GM19023 (cell line): ENCODE measurements at regions not wholly inside any gene's neighbourhood (a gene's known extent, or its start where the extent isn't known, plus 50 kb on each side); places are given as distances from the start of the nearest gene placed in this dataset.

Experiments
- ATAC-seq: cut with Tn5 transposase; IDR thresholded peaks from one replicate; pipeline ENCODE4 v1.9.1; 2021; ENCODE audit warnings: mild to moderate bottlenecking, moderate library complexity; ENCODE audit not compliant: unreplicated experiment

DNA sequence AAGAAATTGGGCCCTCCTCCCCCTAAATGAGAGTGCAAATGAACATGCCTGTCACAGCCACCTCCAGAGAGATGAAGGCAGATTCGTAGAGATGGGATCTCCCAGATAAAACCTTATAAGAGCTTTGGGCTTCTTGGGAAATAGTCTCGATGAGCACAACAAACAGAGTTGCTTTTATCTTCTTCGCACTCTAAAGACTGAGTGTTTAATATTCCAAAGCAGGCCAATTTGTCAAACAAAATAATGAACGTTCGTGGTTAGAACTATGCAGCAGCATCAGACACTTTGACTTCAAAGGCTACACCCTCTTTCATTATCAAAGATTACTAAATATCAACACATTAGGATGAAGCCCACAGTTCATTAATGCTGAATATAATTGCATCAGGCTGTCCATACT lies 256.2 kb downstream of the SKIDA1 start:
- ATAC-seq, result no peak

DNA sequence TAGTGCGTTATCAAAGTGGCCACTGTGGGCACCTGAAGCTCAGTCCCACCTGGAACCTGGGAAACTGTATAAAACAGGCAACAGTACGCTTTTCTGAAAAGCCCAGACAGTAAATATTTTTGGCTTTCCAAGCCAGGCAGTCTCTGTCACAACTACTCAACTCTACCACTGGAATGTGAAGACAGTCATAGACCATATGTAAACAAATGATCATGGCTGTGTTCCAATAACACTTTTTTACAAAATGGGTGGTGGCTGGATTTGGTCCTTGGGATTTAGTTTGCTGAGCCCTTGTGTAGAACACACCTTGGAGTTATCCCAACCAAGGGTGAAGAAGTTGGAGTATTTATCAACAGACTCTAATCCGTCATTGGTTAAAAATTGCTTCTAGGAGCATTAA lies 259.9 kb downstream of the SKIDA1 start:
- ATAC-seq, result no peak

DNA sequence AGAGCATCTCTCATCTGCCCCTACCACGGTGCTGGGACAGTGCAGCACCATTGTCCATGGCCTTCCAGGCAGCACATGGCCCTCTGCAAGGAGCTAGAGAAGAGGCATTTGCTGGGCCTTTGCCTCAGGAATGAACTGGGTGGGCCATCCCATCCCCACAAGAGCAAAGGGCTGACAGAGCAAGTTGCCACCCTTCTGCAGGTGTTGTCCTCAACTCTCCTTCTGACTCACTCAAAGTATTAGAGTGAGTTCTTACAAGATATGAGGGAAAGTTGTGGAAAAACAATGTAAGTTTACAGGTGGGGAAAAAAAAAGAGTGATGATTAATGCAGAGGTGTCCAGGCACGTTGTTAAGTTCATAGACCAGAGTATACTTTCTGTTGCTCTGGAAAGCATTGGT lies 261.2 kb downstream of the SKIDA1 start:
- ATAC-seq, result no peak

DNA sequence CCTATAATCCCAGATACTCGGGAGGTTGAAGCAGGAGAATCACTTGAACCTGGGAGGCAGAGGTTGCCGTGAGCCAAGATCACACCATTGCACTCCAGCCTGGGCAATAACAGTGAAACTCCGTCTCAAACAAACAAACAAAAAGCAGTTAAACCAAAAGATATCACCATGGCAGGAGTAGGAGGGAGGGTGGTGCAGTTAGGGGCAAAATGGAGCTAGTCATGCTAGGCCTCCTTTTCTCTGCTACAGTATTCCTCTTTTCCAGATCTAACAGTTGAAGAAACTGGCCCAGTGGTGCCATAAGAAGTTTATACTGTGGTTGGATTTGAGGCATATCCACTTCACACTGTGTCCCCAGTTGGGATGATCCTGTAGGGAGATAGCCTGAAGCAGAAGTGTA lies 261.6 kb downstream of the SKIDA1 start:
- ATAC-seq, result no peak

DNA sequence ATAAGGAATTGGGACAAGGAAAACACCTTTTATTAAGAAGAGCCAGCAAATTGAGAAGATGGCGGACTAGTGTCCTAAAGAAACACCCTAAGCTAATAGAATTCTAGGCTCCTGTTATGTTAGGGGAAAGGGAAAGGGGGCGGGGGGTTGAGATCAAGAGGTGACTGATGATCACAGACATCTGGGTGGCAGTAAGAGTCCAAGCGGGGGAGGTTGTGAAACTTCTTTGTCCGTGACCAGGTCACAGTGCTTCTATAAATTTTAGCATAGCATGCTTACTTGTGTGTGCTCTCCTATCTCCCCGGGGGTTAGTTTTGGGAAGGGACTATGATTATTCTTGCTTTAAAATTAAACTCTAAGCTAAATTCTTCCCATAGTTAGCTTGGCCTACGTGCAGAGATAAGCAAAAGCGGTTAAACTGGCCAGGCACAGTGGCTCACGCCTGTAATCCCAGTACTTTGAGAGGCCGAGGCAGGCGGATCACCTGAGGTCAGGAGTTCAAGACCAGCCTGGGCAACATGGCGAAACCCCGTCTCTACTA lies 262.1 kb downstream of the SKIDA1 start:
- ATAC-seq, result no peak

DNA sequence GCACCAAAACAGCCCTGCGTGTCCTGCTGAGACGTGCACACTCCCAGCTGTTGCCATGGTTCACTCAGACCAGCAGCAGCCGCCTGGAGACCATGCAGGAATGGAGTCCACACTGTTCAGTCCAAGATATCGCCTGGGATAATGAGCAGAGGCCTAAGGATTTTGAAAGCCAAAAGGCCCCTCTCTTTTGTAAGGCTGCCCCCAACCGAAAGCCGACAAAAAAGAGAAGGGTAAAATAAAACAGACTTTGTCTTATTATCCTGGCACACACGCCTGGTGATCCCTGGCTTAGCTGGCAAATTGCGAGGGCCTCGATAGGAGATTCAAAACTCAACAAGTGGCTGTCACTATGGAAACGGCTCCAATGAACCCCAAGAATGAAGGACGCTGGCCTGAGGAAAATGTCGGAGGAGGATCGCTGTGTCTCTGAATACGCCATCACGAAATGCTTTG lies 263.6 kb downstream of the SKIDA1 start:
- ATAC-seq, result no peak

DNA sequence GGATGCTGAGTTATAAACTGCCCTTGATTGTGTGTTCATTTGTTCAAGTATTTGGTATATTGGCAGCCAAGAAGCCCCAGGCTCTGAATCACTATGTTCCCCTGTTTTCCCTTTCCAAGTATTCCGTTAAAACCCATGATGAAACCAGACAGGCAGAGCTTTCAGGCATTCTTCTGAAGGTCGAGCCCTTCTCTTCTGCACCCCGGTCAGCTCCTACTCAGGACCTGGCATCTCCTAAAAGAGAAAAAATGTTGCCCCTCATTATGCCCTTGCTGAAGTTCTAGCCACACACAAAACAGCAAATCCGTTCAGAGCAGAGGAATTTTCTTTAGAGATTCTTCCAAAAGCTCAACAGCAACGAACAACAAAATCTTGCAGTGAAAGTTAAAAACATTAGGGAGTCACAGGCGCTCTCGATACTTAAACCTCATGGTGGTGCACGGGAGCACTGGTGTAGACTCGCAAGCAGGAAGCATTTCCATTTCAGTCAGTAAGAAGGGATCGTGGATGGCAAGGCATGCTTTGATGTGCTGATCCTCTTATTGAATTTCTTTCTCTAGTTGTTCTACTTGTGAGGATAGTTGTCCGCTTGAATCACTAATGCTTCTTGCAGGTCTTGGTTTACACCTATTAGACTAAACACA lies 264.9 kb downstream of the SKIDA1 start:
- no peak for ATAC-seq

DNA sequence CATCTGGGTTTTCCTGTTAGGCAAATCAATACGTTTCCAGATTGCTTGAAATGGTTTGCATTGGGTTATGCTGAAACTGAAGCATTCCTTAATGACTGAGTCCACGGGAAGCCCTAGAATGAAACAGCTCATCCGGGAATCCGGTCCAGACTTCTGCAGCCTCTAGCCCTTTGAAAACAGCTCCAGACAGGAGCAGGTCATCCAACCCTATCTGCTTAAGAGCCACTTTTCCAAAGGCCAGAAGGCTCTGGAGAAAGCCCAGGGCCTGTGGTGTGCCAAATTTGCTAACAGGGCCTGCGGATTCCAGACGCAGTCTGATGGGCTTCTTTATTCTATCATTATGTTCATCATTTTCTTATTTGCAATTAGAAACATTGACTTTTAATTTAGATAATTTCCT lies 265.4 kb downstream of the SKIDA1 start:
- ATAC-seq, result no peak

DNA sequence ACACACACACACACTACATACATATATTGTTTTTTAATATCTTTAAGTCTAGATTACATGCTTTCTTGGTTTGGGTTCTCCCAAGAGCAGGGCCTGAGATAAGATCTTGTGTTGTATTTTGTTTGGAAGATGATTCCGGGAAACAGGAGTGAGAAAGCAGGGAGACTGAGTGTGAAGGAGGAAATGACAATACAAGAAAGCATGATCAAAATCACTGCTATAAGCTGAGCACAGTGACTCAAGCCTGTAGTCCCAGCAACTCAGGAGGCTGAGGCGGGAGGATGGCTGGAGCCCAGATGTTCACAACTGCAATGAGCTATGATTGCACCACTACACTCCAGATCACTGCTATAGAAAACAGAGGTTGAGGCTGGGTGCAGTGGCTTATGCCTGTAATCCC lies 267.6 kb downstream of the SKIDA1 start:
- no peak for ATAC-seq

DNA sequence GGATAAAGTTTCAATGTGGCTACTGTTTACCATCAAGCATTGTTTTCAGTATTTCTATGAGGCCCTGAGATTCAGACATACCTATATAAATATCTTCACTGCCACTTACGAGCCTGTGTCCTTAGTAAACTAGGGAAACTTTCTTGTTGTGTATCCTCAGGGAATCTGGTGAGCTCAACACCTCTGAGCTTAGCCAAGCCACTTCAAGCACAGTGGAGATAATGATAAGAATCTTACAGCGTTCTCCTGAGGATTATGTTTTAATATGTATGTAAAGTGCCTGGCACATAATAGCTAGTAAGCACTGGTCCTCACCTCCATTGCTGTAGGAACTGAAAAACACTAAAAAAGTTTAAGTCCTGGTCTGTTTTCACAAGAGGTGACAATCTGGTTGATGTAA lies 268.3 kb downstream of the SKIDA1 start:
- ATAC-seq, result no peak

DNA sequence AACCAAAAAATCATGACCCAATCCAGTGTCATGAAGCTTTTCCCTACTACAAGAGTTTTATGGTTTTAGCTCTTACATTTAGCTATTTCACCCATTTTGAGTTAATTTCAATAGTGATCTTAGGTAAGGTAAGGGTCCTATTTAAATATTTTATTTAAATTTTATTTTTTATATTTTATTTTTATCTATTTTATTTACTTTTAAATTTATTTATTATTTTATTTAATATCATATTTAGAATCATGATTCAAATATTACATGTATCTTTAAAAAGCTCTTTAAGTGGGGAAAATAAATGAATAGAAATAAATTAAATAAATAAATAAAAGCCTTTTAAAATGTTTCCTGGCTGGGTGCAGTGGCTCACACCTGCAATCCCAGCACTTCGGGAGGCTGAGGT lies 276.0 kb downstream of the SKIDA1 start:
- no peak for ATAC-seq

DNA sequence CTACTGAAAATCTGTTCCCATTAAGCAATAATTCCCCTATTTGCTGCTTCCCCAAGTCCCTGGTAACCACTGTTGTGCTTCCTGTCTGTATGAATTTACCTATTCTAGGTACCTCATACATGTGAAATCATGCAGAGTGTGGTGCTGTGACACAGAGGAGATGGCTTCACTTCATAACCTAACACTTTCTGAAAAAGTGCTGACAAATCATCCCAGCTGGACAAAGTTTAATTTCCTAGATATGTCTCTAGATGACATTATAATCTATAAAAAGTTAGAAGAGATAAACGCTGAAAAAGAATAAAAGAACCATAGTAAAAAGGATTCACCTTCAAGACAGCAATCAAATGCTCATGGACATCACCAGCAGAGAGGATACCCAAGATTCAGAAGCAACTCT lies 277.9 kb downstream of the SKIDA1 start:
- ATAC-seq, result no peak

DNA sequence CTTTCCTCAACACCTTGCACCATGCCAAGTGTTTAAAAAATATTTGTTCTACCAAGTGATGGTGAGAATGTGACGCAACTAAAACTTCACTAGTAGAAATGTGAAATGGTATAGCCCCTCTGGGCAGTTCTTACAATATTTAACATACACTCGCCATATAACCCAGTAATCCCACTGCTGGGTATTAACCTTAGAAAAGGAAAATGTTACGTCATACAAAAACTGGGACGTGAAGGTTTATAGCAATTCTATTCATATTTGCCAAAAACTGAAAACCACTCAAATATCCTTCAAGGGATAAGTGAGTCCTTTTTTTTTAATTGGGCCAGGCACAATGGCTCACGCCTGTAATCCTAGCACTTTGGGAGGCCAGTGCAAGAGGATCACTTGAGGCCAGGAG lies 279.3 kb downstream of the SKIDA1 start:
- no peak for ATAC-seq

DNA sequence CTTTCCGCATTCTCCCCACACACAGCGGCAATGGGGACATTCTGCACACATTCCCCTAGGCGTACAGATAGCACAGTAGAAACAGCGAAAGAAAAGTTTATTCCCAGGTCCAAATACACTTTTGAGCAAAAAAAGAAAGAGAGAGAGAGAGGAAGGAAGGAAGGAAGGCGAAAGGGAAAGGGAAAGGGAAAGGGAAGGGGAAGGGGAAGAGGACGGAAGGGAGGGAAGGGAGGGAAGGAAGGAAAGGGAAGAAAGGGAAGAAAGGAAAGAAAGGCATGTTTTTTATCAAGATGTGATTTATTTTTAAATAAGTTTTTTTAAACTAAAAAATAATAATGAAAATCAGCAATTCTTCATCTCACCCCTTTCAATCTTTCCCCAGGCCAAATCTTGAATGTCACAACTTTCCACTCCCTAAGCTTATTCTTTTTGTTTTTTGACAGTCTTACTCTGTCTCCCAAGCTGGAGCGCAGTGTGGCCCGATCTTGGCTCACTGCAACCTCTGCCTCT lies 281.7 kb downstream of the SKIDA1 start:
- no peak for ATAC-seq

DNA sequence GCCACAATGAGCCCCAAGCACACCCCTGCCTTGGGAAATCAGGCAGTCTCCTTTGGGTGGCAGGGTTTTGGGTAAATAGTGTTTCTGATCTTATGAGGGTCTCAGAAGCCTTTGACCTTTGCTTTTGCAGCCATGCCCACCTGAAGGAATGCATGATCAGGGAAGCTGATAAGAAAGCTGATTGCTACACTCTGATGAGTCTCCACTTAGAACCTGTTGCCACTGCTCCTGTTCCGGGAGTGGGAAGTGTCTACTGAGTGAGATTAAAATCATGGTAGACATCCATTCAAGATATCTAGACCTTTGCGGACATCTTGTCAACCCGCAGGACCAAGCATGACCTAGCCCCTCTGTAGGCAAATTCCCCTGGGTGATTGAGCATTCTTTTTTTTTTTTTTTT lies 282.6 kb downstream of the SKIDA1 start:
- ATAC-seq, result no peak

DNA sequence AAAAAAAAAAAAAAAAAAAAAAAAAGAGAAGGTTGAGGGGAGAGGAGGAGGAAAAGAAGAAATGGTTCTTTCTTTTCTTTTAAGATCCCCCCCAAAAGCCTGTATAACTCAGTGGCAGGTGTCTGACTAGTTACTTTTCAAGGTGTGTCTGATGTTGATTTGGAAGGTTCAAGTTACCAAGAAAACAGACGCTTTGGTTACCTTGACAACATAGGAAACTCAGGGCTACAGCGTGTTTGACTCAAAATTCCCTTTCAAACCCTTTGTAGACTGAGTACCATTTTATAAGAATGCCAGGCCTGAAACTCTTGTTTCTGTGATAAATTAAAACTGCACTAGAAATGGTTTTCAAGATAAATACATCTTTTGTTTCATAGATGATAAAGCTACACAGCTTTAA lies 286.8 kb downstream of the SKIDA1 start:
- ATAC-seq, result no peak

DNA sequence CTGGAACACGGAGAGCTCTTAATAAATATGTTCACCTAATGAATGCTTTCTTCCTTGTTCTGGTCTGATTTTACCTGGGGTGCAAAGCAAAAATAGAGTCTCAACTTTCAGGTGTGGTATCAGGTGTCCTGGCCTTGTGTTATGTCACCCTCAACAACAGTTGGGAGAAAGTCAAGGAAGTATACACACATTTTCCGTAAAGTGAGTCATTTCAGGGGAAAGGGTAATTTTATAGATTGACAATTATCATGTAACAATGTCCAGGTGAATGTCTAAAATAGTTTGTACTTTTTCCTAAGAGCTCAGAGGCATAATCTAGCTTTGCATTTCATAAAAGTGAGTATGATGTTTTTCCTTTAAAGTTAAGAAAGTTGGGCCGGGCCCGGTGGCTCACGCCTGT lies 287.4 kb downstream of the SKIDA1 start:
- no peak for ATAC-seq

DNA sequence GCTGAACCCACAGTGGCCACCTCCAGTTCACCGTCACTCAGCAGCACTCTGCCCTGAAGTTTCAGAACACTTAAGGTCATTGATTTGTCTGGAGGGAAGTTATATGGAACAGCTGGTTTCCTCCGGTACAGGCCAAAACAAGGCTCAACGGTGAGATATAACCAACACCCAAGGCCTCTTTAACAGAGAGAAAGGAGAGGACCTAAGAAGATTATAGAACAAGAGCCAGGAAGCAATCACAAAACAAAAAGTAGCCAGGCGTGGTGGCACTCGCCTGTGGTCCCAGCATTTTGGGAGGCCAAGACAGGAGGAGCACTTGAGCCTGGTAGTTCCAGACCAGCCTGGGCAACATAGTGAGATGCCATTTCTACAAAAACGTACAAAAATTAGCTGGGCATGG lies 290.7 kb downstream of the SKIDA1 start:
- no peak for ATAC-seq

DNA sequence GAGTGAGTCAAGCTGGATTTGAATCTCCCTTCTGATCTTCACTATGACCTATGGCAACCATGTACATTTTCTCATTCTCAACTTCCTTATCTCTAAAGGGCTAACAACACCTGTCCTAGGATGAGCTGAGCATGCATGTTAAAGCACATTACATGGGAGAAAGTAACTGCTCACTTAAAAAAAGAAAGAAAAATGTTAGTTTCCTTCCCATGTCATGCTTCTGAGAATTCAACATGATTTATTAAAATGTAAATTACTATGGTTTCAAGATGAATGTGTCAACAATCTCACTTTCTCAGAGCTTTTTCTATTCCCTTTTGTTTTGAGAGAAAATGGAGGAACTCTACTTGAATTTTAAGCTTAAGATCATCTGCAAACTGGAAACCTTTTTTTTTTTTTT lies 295.3 kb downstream of the SKIDA1 start:
- no peak for ATAC-seq

DNA sequence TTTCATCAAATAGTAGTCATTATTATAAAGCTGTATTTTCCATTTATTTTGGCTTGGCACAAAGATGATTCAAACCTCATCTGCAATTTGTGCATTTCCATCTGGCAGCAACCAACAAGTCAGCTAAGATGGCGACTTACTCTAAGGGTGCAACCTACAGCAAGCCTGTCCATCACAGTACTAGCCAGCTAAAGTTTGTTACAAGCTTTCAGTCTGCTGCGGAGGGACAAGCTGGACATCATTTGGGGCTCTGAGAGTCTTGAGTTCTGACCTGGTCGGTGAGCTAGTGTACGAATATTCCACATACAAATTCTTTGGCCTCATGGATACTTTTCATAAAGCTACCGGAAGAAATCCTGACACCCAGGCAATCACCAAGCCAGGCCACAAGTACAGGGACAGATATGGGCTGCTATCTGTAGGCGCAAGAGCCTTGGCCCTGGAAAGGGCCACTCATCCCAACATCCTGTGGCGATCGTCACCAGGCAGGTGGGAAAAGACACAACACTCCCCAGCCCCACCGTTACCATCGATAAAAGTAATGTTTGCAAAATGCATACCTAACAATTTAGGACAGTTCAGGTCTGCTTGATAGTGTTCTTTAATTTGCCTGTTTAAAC lies 307.6 kb downstream of the SKIDA1 start:
- no peak for ATAC-seq

DNA sequence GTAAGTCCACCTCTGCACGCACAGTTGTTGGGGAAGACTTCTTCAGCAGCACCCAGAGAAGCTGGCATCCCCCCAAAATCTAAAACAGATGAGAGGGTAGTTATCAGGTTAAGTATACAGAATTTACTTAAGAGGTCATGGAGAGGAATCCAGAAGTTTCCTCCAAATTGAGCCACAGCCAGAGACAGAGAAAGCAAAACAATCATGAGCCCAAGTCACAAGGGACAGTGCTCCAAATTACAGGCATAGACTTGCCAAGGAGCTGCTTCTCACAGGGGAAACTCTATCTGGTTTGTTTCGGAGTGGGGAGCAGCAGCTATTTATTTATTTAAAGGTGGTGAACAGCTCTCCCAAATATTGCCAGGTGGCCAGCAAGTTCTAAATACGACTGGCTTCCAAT lies 308.4 kb downstream of the SKIDA1 start:
- no peak for ATAC-seq

DNA sequence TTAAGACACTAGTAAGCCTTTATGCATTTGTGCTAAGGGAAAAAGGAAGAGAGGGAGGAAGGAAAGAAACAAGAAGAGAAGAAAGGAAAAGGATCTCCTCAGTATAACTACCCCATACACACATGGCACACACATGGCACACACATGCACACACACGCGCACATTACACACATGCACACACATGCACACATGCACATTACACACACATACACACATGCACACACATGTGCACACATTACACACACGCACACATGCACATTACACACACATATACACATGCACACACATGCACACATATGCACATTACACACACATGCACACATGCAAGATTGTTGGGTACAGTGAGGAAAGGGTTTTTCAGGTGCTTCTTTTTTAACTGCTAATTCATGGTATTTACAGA lies 311.2 kb downstream of the SKIDA1 start:
- ATAC-seq, result no peak

DNA sequence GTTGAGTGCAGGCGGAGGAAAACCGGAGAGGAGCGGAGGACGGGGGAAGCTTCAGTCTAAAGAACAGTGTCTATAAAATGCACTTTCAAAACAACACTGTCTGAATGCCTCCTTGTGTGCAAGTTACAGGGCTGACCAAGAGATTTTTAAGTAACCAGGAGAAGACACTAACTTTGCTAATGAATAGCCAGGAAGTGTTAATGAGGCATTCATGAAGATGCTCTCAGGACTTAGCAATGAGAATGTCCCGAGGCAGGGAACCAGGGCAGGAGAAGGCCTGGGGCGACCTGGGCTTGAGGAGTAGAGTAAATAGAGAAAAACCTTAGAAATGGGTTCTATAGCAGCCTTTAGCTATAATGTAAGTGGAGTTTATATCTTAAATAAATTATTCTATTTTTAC lies 312.1 kb downstream of the SKIDA1 start:
- no peak for ATAC-seq
